Amniotic epithelial cell (primary cell): ENCODE measurements at regions not wholly inside any gene's neighbourhood (a gene's known extent, or its start where the extent isn't known, plus 50 kb on each side); places are given as distances from the start of the nearest gene placed in this dataset.

ENCODE experiments used
- DNase-seq: peaks from one replicate; pipeline ENCODE4 v3.0.0-alpha.2; 2010; ENCODE audit warnings: low read depth

- DNase-seq, result no peak
Observed at GRCh38 chr18:43649649-43650357, 372.5 kb upstream of the SYT4 start.

GRCh38 chr18:43650426-43650825 is 373.1 kb upstream of the SYT4 start:
- no peak for DNase-seq

- peak; percentile 24 for DNase-seq
Observed at GRCh38 chr18:43651057-43651456, 373.8 kb upstream of the SYT4 start.

- no peak for DNase-seq
Observed at GRCh38 chr18:43656547-43656946, 379.3 kb upstream of the SYT4 start.

- peak; percentile 62 for DNase-seq
Observed at GRCh38 chr18:43661570-43661969, 384.3 kb upstream of the SYT4 start.

GRCh38 chr18:43662657-43663056 is 385.4 kb upstream of the SYT4 start:
- peak; percentile 64 for DNase-seq

- DNase-seq, result no peak
Observed at GRCh38 chr18:43663159-43663558, 385.9 kb upstream of the SYT4 start.

GRCh38 chr18:43664487-43665008 is 387.3 kb upstream of the SYT4 start:
- DNase-seq, result no peak

GRCh38 chr18:43665105-43665788 is 388.0 kb upstream of the SYT4 start:
- peak; percentile 89 for DNase-seq

GRCh38 chr18:43668866-43669265 is 391.6 kb upstream of the SYT4 start:
- peak; percentile 5 for DNase-seq

- DNase-seq, result no peak
Observed at GRCh38 chr18:43671431-43671830, 394.1 kb upstream of the SYT4 start.

GRCh38 chr18:43680096-43680495 is 402.8 kb upstream of the SYT4 start:
- no peak for DNase-seq

GRCh38 chr18:43681661-43682060 is 404.4 kb upstream of the SYT4 start:
- DNase-seq, result no peak

- no peak for DNase-seq
Observed at GRCh38 chr18:43682196-43682595, 404.9 kb upstream of the SYT4 start.

- no peak for DNase-seq
Observed at GRCh38 chr18:43686709-43687108, 409.4 kb upstream of the SYT4 start.

- DNase-seq, result peak; percentile 50
Observed at GRCh38 chr18:43692099-43692690, 414.9 kb upstream of the SYT4 start.

- DNase-seq, result no peak
Observed at GRCh38 chr18:43702399-43702798, 425.1 kb upstream of the SYT4 start.

- no peak for DNase-seq
Observed at GRCh38 chr18:43703050-43703449, 425.8 kb upstream of the SYT4 start.

- no peak for DNase-seq
Observed at GRCh38 chr18:43705850-43706249, 428.6 kb upstream of the SYT4 start.

- no peak for DNase-seq
Observed at GRCh38 chr18:43710135-43710534, 432.8 kb upstream of the SYT4 start.

GRCh38 chr18:43714343-43715010 is 437.2 kb upstream of the SYT4 start:
- no peak for DNase-seq

- no peak for DNase-seq
Observed at GRCh38 chr18:43719267-43719795, 442.0 kb upstream of the SYT4 start.
